AML-193 (cell line): ENCODE measurements at regions not wholly inside any gene's neighbourhood (a gene's known extent, or its start where the extent isn't known, plus 50 kb on each side); places are given as distances from the start of the nearest gene placed in this dataset.
"Not testable (repeated sequence)": the region's sequence is repeated elsewhere in the genome, so short reads cannot be mapped to it uniquely, and the experiment has no call there.

Source experiments
- DNase-seq, 2 experiments: peaks; one replicate each; lab custom pipeline; 2025; lab: John Stamatoyannopoulos, UW

GRCh38 chr7:26424319-26424718 lies 132.7 kb downstream of the SNX10 start:
- DNase-seq = not testable (repeated sequence)

GRCh38 chr7:26425655-26426054 lies 134.0 kb downstream of the SNX10 start:
- no peak for DNase-seq

- no peak for DNase-seq
Measured at GRCh38 chr7:26426096-26426495, 134.4 kb downstream of the SNX10 start.

GRCh38 chr7:26428571-26428970 lies 136.9 kb downstream of the SNX10 start:
- DNase-seq = no peak

- DNase-seq = no peak
Measured at GRCh38 chr7:26429168-26429567, 137.5 kb downstream of the SNX10 start.

GRCh38 chr7:26434974-26435373 lies 143.3 kb downstream of the SNX10 start:
- no peak for DNase-seq

GRCh38 chr7:26437003-26437532 lies 145.4 kb downstream of the SNX10 start:
- no peak for DNase-seq

GRCh38 chr7:26438078-26438477 lies 146.4 kb downstream of the SNX10 start:
- no peak for DNase-seq

- no peak for DNase-seq
Measured at GRCh38 chr7:26439521-26440232, 148.0 kb downstream of the SNX10 start.

GRCh38 chr7:26440233-26441001 lies 148.8 kb downstream of the SNX10 start:
- no peak for DNase-seq

GRCh38 chr7:26441002-26441521 lies 149.4 kb downstream of the SNX10 start:
- no peak for DNase-seq

GRCh38 chr7:26441611-26442277 lies 150.1 kb downstream of the SNX10 start:
- no peak for DNase-seq

- DNase-seq = no peak
Measured at GRCh38 chr7:26443006-26443405, 151.3 kb downstream of the SNX10 start.

GRCh38 chr7:26443751-26444150 lies 152.1 kb downstream of the SNX10 start:
- no peak for DNase-seq

- DNase-seq = no peak
Measured at GRCh38 chr7:26444555-26444954, 152.9 kb downstream of the SNX10 start.

GRCh38 chr7:26447116-26447515 lies 155.5 kb downstream of the SNX10 start:
- no peak for DNase-seq

GRCh38 chr7:26449175-26450165 lies 157.8 kb downstream of the SNX10 start:
- no peak for DNase-seq

GRCh38 chr7:26451997-26452396 lies 160.3 kb downstream of the SNX10 start:
- DNase-seq = no peak

- no peak for DNase-seq
Measured at GRCh38 chr7:26454180-26454579, 162.5 kb downstream of the SNX10 start.

- DNase-seq = no peak
Measured at GRCh38 chr7:26457696-26458327, 166.2 kb downstream of the SNX10 start.
